Coronary artery (tissue), 2 donors: ENCODE measurements at regions not wholly inside any gene's neighbourhood (a gene's known extent, or its start where the extent isn't known, plus 50 kb on each side); places are given as distances from the start of the nearest gene placed in this dataset.
"Not testable (repeated sequence)": the region's sequence is repeated elsewhere in the genome, so short reads cannot be mapped to it uniquely, and the experiment has no call there.

ENCODE experiments used
- DNase-seq: peaks from one replicate; pipeline ENCODE4 v3.0.0-alpha.2; 2017; ENCODE audit warnings: low spot score
- H3K27ac ChIP-seq, 2 donors: fragments of 200-600 bp; sonication (generic); one replicate each; pipeline ENCODE4 v1.5.1; 2016 to 2019
- H3K4me3 ChIP-seq: fragments of 200-600 bp; sonication (generic); 2 replicates; pipeline ENCODE4 v1.5.1; 2016; ENCODE audit warnings: mild to moderate bottlenecking, moderate library complexity
- CTCF ChIP-seq: fragments of 200-600 bp; sonication (generic); IDR thresholded peaks from one replicate; pipeline ENCODE4 v1.5.1; 2019; ENCODE audit warnings: antibody characterized with exemption

- no peak for TF ChIP-seq CTCF
- no peak overlapping the region for H3K27ac ChIP-seq
- H3K4me3 ChIP-seq = no peak overlapping the region
- no peak for DNase-seq
These were observed 279.7 kb upstream of the PLPP4 start for GRCh38 chr10:120177330-120177729.

GRCh38 chr10:120180160-120180559 lies 276.9 kb upstream of the PLPP4 start:
- Histone ChIP-seq H3K27ac (no peak overlapping the region), H3K4me3 (no peak overlapping the region)
- no peak for TF ChIP-seq CTCF
- no peak for DNase-seq

- no peak overlapping the region for H3K27ac ChIP-seq
These were observed 275.9 kb upstream of the PLPP4 start for GRCh38 chr10:120181154-120181553.

GRCh38 chr10:120182431-120182830 lies 274.6 kb upstream of the PLPP4 start:
- H3K27ac ChIP-seq = no peak overlapping the region
- no peak for TF ChIP-seq CTCF
- DNase-seq = no peak
- H3K4me3 ChIP-seq = no peak overlapping the region

More at GRCh38 chr10:120181154-120181553, 275.9 kb upstream of the PLPP4 start:
- no peak for TF ChIP-seq CTCF
- no peak for DNase-seq
- H3K4me3 ChIP-seq = no peak overlapping the region

GRCh38 chr10:120183546-120183945 lies 273.5 kb upstream of the PLPP4 start:
- no peak for TF ChIP-seq CTCF
- H3K4me3 ChIP-seq = no peak overlapping the region
- H3K27ac ChIP-seq = no peak overlapping the region
- no peak for DNase-seq

- no peak overlapping the region for H3K4me3 ChIP-seq
- no peak for DNase-seq
- no peak for TF ChIP-seq CTCF
- H3K27ac ChIP-seq = no peak overlapping the region
These were observed 272.3 kb upstream of the PLPP4 start for GRCh38 chr10:120184547-120185337.

- DNase-seq = no peak
- no peak overlapping the region for H3K27ac ChIP-seq
- no peak overlapping the region for H3K4me3 ChIP-seq
- no peak for TF ChIP-seq CTCF
These were observed 270.5 kb upstream of the PLPP4 start for GRCh38 chr10:120186506-120186905.

- not testable (repeated sequence) for DNase-seq, H3K4me3 ChIP-seq, H3K27ac ChIP-seq
These were observed 269.9 kb upstream of the PLPP4 start for GRCh38 chr10:120187168-120187567.
